Testis (tissue), 2 donors: ENCODE measurements at regions not wholly inside any gene's neighbourhood (a gene's known extent, or its start where the extent isn't known, plus 50 kb on each side); places are given as distances from the start of the nearest gene placed in this dataset.
A peak's percentile ranks its signal among the peaks of the same experiment; 100 is the strongest.

ENCODE experiments used
- DNase-seq: peaks from one replicate; pipeline ENCODE4 v3.0.0-alpha.2; 2019
- H3K27ac ChIP-seq, 2 donors: fragments of 200-600 bp; sonication (generic); one replicate each; pipeline ENCODE4 v1.5.1; 2019
- H3K27me3 ChIP-seq: fragments of 200-600 bp; sonication (generic); one replicate; pipeline ENCODE4 v1.5.1; 2019
- H3K36me3 ChIP-seq: fragments of 200-600 bp; sonication (generic); one replicate; pipeline ENCODE4 v1.5.1; 2017; ENCODE audit warnings: low read depth; ENCODE audit errors: missing control alignments
- H3K4me1 ChIP-seq: fragments of 200-600 bp; sonication (generic); one replicate; pipeline ENCODE4 v1.5.1; 2019
- H3K4me3 ChIP-seq, 2 donors: fragments of 200-600 bp; sonication (generic); one replicate each; pipeline ENCODE4 v1.5.1; 2017 to 2019
- H3K9me3 ChIP-seq: fragments of 200-600 bp; sonication (generic); one replicate; pipeline ENCODE4 v1.5.1; 2017
- POLR2A ChIP-seq: fragments of 450-650 bp; IDR thresholded peaks from one replicate; pipeline ENCODE4 v1.6.1; 2017; ENCODE audit warnings: antibody characterized with exemption, mild to moderate bottlenecking, moderate library complexity
- WGBS, 2 donors: methylation state at CpG; one replicate each; pipeline ENCODE4 v1.1.5; 2018; 5-methylcytosine and 5-hydroxymethylcytosine counted together
- intact Hi-C: fragments of 100-400 bp; cut with DNase I; formaldehyde crosslinking; loops from one replicate; pipeline ENCODE4 v1.15.1; 2023; ENCODE audit warnings: low total_unique reads
- TF ChIP-seq, protein P1 (sequence below), 3 experiments: fragments of 450-650 bp in 2 of 3; fragments of 200-600 bp in 1 of 3; sonication (generic) in 1 of 3; IDR thresholded peaks; one replicate each; pipeline ENCODE4 v1.5.1; 2016 to 2019; ENCODE audit warnings: antibody characterized with exemption in 3 of 3, mild to moderate bottlenecking in 2 of 3, moderate library complexity in 1 of 3

DNA sequence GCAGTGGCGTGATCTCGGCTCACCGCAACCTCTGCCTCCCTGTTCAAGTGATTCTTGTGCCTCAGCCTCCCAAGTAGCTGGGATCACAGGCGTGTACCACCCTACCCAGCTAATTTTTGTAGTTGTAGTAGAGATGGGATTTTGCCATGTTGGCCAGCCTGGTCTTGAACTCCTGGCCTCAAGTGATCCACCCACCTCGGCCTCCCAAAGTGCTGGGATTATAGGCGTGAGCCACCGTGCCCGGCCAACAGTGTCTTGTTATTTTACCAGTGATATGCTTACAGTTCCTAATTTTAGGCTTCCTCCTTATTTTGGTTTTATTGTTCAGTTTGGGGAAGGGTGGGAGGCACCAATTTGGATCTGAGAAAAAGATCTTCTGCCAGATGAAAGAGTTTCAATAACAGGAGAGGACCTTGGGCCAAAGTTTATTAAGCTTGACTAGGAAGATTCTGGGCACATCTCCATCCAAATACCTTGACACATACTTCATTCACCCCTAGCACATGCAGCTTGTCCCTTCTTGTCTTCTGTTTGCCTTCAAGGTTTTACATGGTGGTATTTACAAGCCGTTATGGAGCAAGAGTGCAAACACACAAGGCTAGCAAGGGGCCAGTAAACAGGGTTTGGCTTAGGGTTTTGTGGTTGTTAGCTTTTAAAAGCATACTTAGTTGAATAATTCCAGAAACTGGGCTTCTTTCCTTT, 168.1 kb upstream of the DMRT1 start:
- TF ChIP-seq, protein P1, sequence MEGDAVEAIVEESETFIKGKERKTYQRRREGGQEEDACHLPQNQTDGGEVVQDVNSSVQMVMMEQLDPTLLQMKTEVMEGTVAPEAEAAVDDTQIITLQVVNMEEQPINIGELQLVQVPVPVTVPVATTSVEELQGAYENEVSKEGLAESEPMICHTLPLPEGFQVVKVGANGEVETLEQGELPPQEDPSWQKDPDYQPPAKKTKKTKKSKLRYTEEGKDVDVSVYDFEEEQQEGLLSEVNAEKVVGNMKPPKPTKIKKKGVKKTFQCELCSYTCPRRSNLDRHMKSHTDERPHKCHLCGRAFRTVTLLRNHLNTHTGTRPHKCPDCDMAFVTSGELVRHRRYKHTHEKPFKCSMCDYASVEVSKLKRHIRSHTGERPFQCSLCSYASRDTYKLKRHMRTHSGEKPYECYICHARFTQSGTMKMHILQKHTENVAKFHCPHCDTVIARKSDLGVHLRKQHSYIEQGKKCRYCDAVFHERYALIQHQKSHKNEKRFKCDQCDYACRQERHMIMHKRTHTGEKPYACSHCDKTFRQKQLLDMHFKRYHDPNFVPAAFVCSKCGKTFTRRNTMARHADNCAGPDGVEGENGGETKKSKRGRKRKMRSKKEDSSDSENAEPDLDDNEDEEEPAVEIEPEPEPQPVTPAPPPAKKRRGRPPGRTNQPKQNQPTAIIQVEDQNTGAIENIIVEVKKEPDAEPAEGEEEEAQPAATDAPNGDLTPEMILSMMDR (IDR thresholded peaks at IDR 0.05), result no peak
- TF ChIP-seq POLR2A, result no peak
- no peaks in the 10 kb centered on the region for H3K36me3 ChIP-seq
- 87 to 91% methylated on average over 9 of the region's 9 CpGs for WGBS, 2 donors
- H3K4me1 ChIP-seq, result no peaks in the 10 kb centered on the region
- no peaks in the 10 kb centered on the region for H3K9me3 ChIP-seq
- intact Hi-C loops, result no loop called here
- H3K4me3 ChIP-seq, result no peak overlapping the region
- DNase-seq, result no peak
- H3K27me3 ChIP-seq, result no peaks in the 10 kb centered on the region
- no peak overlapping the region for H3K27ac ChIP-seq

DNA sequence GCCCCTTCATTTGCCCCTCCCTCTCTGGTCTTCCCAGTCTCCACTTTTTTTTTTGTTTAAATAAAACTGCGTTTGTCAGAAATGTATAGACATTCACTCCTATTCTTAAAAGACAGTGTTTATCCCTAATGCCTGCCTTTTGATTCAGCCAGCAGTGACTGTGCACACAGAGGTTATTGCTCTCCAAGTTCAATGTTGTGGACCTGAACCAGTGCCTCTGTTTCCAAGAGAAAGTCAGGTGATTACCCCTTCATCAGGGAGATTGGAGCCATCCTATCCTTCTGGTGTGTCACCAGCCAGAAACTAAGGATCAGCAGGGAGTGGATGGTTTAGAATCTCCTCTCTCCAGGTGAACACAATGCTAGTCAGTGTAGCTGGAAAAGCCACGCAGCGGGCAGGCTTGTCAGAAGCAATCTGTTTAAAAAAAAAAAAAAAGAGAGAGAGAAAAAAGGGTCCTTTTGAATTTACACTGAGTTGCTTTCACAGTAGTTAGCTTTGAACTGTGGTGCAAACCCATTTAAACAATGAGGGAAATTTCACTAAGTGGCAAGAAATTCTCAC, 167.5 kb upstream of the DMRT1 start:
- Histone ChIP-seq H3K27me3 (no peaks in the 10 kb centered on the region), H3K27ac (no peak overlapping the region), H3K36me3 (no peaks in the 10 kb centered on the region), H3K4me1 (no peaks in the 10 kb centered on the region), H3K4me3 (no peak overlapping the region), H3K9me3 (no peaks in the 10 kb centered on the region)
- TF ChIP-seq, protein P1 (IDR thresholded peaks at IDR 0.05), result no peak
- TF ChIP-seq POLR2A, result no peak
- WGBS, 2 donors, result 77 to 82% methylated on average over 3 of the region's 3 CpGs
- DNase-seq, result no peak
- intact Hi-C loops, result no loop called here

DNA sequence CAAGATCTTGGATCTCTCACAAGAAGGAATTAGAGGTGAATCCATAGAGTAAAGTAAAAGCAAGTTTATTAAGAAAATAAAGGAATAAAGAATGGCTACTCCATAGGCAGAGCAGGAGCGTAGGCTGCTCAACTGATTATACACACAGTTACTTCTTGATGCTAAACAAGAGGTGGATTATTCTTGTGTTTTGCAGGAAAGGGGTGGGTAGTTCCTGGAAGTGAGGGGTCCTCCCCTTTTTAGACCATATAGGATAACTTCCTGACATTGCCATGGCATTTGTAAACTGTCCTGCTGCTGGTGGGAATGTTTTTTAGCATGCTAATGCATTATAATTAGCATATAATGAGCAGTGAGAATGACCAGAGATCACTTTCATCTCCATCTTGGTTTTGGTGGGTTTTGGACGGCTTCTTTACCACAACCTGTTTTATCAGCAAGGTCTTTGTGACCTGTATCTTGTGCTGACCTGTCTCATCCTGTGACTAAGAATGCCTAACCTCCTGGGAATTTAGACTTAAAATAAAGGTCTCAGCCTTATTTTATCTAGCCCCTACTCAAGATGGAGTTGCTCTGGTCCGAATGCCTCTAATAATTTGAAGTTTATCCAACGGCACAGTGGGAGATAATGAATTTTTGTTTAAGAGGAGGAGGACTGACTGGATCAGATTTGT, 165.7 kb upstream of the DMRT1 start:
- no peak for DNase-seq
- no peaks in the 10 kb centered on the region for H3K4me1 ChIP-seq
- H3K36me3 ChIP-seq, result no peaks in the 10 kb centered on the region
- no peak overlapping the region for H3K4me3 ChIP-seq
- no peaks in the 10 kb centered on the region for H3K27me3 ChIP-seq
- no peak for TF ChIP-seq POLR2A
- TF ChIP-seq, protein P1 (IDR thresholded peaks at IDR 0.05), result no peak
- no peaks in the 10 kb centered on the region for H3K9me3 ChIP-seq
- intact Hi-C loops, result no loop called here
- no peak overlapping the region for H3K27ac ChIP-seq
- 77 to 86% methylated on average over 4 of the region's 4 CpGs for WGBS, 2 donors

DNA sequence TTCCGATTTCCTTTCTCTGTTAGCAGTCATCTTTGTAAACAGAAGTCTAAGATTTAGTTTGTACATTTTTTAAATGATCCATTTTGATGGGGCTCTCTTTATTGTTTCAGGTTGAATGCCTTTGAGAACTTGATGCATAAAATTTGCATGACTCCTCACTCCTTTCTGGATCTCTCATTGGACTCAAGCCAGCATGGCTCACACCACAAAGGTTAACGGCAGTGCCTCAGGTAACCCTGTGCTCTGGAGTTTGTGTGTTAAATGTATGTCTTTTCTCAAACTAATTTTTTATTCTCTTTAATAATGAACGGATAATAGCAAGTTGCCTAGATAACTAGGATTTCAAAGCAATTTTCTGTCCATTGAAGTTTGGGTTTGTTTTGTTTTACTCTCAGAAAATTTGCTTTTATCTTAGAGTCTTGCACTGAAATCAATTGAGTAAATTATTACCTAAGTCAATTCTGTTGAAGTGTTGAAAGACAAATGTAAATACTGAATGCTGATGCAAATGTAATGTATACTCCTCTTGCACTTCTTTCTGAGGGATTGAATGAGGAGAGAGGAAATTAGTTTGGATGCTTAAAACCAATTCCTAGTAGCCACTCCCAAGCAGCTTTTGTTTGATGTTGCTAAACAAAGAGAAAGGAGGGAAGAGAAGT, 164.6 kb upstream of the DMRT1 start:
- H3K36me3 ChIP-seq, result no peaks in the 10 kb centered on the region
- no peak for DNase-seq
- intact Hi-C loops, result no loop called here
- WGBS, 2 donors, result 74 to 83% methylated on average over 3 of the region's 3 CpGs
- no peaks in the 10 kb centered on the region for H3K27me3 ChIP-seq
- no peaks in the 10 kb centered on the region for H3K9me3 ChIP-seq
- TF ChIP-seq, protein P1 (IDR thresholded peaks at IDR 0.05), result no peak
- no peak for TF ChIP-seq POLR2A
- no peak overlapping the region for H3K4me3 ChIP-seq
- H3K27ac ChIP-seq, result peak overlapping the region in 1 of 2 donors; percentile 42
- H3K4me1 ChIP-seq, result no peaks in the 10 kb centered on the region
